SU-DHL-6 (cell line): ENCODE measurements at regions not wholly inside any gene's neighbourhood (a gene's known extent, or its start where the extent isn't known, plus 50 kb on each side); places are given as distances from the start of the nearest gene placed in this dataset.

Source experiments
- EZH2phosphoT487 ChIP-seq: fragments of 200-600 bp; sonication (generic), shearing (Covaris generic); conservative IDR thresholded peaks from 2 replicates; pipeline ENCODE4 v1.6.1; 2018; ENCODE audit warnings: mild to moderate bottlenecking, antibody characterized with exemption, low read length, moderate library complexity, mixed read lengths
- TF ChIP-seq, protein P1 (sequence below): fragments of 200-600 bp; sonication (generic); IDR thresholded peaks from one replicate; pipeline ENCODE4 v1.5.1; 2017; ENCODE audit warnings: antibody characterized with exemption, mild to moderate bottlenecking, low read length, moderate library complexity; ENCODE audit not compliant: insufficient read depth, poor library complexity, severe bottlenecking

GRCh38 chr18:4801151-4801550 lies 346.0 kb upstream of the DLGAP1 start:
- no peak for TF ChIP-seq EZH2phosphoT487
- TF ChIP-seq, protein P1, sequence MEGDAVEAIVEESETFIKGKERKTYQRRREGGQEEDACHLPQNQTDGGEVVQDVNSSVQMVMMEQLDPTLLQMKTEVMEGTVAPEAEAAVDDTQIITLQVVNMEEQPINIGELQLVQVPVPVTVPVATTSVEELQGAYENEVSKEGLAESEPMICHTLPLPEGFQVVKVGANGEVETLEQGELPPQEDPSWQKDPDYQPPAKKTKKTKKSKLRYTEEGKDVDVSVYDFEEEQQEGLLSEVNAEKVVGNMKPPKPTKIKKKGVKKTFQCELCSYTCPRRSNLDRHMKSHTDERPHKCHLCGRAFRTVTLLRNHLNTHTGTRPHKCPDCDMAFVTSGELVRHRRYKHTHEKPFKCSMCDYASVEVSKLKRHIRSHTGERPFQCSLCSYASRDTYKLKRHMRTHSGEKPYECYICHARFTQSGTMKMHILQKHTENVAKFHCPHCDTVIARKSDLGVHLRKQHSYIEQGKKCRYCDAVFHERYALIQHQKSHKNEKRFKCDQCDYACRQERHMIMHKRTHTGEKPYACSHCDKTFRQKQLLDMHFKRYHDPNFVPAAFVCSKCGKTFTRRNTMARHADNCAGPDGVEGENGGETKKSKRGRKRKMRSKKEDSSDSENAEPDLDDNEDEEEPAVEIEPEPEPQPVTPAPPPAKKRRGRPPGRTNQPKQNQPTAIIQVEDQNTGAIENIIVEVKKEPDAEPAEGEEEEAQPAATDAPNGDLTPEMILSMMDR: no peak
